HL-60 (cell line): ENCODE measurements at regions not wholly inside any gene's neighbourhood (a gene's known extent, or its start where the extent isn't known, plus 50 kb on each side); places are given as distances from the start of the nearest gene placed in this dataset.

ENCODE experiments used
- POLR2AphosphoS5 ChIP-seq: IDR thresholded peaks from 2 replicates; pipeline ENCODE4 v1.6.1; 2012; ENCODE audit warnings: low read depth
- SPI1 ChIP-seq: IDR thresholded peaks from 2 replicates; pipeline ENCODE4 v1.6.1; 2012; ENCODE audit warnings: low read depth, mild to moderate bottlenecking, borderline replicate concordance
- TF ChIP-seq, protein P1 (sequence below): IDR thresholded peaks from one replicate; pipeline ENCODE4 v1.5.1; 2011; ENCODE audit warnings: low read length, control low read depth, inconsistent platforms; ENCODE audit not compliant: insufficient read depth
- TF ChIP-seq, protein P2 (sequence below): IDR thresholded peaks from 2 replicates; pipeline ENCODE4 v1.6.1; 2012; ENCODE audit warnings: low read depth; ENCODE audit not compliant: insufficient replicate concordance

DNA sequence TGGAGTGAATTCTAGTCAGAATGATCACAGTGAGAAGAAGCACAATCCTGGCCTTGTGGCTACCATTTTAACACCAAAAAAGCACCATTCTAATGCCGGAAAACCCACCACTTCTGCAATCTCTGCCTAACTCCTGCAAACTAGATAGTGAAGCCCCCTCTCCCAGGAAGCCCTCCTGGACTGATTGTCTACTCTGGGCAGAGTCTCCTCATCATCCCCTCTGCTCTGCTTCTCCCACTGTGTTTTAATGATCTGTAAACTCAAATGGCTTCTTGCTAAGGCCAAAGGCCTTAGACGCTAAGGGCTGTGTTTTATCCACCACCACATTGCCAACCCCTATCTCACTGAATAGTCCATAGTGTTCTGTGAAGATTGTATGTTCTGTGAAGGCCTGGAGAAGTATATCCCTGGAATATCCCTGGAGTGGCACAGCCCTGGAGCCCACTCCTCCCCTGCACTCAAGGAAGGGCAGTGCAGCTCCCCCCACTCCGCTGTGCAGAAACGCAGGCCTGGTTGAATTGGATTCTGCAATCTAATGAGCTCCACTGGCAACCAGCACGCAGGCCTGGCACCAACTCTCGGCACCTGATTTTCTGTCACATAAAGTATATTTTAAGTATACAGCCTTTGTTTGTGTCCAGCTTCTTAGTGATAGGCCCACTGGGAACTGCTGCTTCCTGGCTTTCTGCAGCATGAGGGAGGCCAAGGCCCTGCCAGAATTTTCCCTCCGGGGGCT is 126.3 kb downstream of the ATPSCKMT start:
- TF ChIP-seq, protein P1, sequence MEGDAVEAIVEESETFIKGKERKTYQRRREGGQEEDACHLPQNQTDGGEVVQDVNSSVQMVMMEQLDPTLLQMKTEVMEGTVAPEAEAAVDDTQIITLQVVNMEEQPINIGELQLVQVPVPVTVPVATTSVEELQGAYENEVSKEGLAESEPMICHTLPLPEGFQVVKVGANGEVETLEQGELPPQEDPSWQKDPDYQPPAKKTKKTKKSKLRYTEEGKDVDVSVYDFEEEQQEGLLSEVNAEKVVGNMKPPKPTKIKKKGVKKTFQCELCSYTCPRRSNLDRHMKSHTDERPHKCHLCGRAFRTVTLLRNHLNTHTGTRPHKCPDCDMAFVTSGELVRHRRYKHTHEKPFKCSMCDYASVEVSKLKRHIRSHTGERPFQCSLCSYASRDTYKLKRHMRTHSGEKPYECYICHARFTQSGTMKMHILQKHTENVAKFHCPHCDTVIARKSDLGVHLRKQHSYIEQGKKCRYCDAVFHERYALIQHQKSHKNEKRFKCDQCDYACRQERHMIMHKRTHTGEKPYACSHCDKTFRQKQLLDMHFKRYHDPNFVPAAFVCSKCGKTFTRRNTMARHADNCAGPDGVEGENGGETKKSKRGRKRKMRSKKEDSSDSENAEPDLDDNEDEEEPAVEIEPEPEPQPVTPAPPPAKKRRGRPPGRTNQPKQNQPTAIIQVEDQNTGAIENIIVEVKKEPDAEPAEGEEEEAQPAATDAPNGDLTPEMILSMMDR, result no peak
- TF ChIP-seq POLR2AphosphoS5 (no peak), SPI1 (no peak)
- TF ChIP-seq, protein P2, sequence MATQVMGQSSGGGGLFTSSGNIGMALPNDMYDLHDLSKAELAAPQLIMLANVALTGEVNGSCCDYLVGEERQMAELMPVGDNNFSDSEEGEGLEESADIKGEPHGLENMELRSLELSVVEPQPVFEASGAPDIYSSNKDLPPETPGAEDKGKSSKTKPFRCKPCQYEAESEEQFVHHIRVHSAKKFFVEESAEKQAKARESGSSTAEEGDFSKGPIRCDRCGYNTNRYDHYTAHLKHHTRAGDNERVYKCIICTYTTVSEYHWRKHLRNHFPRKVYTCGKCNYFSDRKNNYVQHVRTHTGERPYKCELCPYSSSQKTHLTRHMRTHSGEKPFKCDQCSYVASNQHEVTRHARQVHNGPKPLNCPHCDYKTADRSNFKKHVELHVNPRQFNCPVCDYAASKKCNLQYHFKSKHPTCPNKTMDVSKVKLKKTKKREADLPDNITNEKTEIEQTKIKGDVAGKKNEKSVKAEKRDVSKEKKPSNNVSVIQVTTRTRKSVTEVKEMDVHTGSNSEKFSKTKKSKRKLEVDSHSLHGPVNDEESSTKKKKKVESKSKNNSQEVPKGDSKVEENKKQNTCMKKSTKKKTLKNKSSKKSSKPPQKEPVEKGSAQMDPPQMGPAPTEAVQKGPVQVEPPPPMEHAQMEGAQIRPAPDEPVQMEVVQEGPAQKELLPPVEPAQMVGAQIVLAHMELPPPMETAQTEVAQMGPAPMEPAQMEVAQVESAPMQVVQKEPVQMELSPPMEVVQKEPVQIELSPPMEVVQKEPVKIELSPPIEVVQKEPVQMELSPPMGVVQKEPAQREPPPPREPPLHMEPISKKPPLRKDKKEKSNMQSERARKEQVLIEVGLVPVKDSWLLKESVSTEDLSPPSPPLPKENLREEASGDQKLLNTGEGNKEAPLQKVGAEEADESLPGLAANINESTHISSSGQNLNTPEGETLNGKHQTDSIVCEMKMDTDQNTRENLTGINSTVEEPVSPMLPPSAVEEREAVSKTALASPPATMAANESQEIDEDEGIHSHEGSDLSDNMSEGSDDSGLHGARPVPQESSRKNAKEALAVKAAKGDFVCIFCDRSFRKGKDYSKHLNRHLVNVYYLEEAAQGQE, result no peak
